Mononuclear cell (primary cell): ENCODE measurements at regions not wholly inside any gene's neighbourhood (a gene's known extent, or its start where the extent isn't known, plus 50 kb on each side); places are given as distances from the start of the nearest gene placed in this dataset.
"Not testable (repeated sequence)": the region's sequence is repeated elsewhere in the genome, so short reads cannot be mapped to it uniquely, and the experiment has no call there.

Experiments used
- H3K27me3 ChIP-seq: 2 replicates; pipeline ENCODE4 v1.6.0; 2011; ENCODE audit warnings: low read length, control low read depth; ENCODE audit not compliant: insufficient read depth
- H3K4me1 ChIP-seq: 2 replicates; pipeline ENCODE4 v1.5.1; 2011; ENCODE audit warnings: mild to moderate bottlenecking, low read length, control low read depth; ENCODE audit not compliant: insufficient read depth
- H3K4me3 ChIP-seq: 2 replicates; pipeline ENCODE4 v1.5.1; 2011; ENCODE audit warnings: mild to moderate bottlenecking, low read length, moderate library complexity
- H3K9me3 ChIP-seq: 2 replicates; pipeline ENCODE4 v1.5.1; 2011; ENCODE audit warnings: low read depth, mild to moderate bottlenecking, control low read depth, low read length

GRCh38 chr12:41699658-41700057, 445.0 kb downstream of the GXYLT1 start:
- H3K27me3 ChIP-seq = no peaks in the 10 kb centered on the region
- no peak overlapping the region for H3K4me3 ChIP-seq
- H3K4me1 ChIP-seq = no peaks in the 10 kb centered on the region
- peaks cover 6% of the 10 kb centered on the region for H3K9me3 ChIP-seq

DNA sequence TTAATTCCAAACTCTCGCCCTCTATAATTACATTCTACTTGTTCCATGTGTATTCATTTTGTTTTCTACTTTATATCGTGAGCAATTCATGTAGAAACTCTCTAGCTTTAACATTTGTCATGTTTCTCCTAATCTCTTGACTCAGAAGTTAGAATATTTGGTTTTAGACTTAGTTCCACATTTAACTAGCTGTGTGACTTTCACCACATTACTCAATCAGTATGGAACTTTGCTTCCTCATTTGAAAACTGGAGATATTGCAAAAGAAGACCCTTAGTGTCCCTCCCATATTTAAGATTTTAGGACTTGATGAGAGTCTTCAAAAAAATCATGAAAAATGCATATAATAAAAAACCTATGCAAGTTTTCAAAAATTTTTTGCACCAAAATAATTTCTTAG, 447.5 kb downstream of the GXYLT1 start:
- Histone ChIP-seq H3K9me3 (peaks cover 6% of the 10 kb centered on the region), H3K4me3 (no peak overlapping the region), H3K4me1 (no peaks in the 10 kb centered on the region), H3K27me3 (no peaks in the 10 kb centered on the region)

DNA sequence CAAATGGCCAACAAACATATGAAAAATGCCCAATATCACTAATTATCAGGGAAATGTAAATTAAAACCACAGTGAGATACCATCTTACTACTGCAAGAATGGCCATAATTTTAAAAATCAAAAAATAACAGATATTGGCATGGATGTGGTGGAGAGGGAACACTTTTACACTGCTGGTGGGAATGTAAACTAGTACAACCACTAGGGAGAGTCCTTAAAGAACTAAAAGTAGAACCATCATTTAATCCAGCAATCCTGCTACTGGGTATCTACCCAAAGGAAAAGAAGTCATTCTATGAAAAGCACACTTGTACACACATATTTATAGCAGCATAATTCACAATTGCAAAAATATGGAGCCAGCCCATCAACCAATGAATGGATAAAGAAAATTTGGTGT, 459.7 kb downstream of the GXYLT1 start:
- Histone ChIP-seq H3K27me3 (no peaks in the 10 kb centered on the region), H3K4me1 (no peaks in the 10 kb centered on the region), H3K9me3 (no peaks in the 10 kb centered on the region), H3K4me3 (no peak overlapping the region)

DNA sequence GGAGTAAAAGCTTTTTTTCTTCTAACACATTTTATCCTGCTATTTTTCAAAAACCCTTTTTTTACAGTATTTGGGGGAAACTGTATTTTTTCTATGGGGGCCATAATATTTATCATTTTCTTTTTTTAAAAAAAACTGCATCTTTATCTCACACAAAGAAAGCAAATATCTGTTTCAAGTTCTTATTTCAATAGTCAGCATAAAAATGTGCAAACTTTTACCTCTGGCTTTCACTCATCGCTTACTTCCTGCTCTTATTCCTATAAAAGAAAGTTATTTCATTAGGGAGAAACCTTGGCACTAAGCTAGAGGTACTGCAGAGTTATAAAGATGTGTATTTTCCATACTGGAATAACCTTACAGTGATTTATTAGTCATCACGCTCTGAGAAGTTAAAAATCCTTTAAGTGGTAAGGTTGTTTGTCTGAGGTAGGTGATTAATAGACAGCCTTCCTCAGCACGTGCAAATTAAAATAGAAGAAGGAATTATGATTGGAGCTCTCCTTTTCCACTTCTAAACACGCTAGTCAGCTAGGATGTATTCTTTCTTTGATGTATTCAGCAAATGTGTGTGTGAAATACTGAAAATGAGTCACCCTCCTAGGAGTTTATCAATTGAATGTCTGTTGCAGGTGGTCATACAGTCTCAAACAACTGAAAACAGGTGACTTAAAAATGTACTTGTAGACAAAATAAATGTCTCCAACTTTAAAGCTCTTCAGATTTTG, 461.0 kb downstream of the GXYLT1 start:
- Histone ChIP-seq H3K27me3 (no peaks in the 10 kb centered on the region), H3K4me1 (no peaks in the 10 kb centered on the region), H3K4me3 (no peak overlapping the region), H3K9me3 (no peaks in the 10 kb centered on the region)

GRCh38 chr12:41683023-41683422, 461.7 kb downstream of the GXYLT1 start:
- Histone ChIP-seq H3K4me3 (no peak overlapping the region), H3K9me3 (no peaks in the 10 kb centered on the region), H3K27me3 (no peaks in the 10 kb centered on the region), H3K4me1 (no peaks in the 10 kb centered on the region)

DNA sequence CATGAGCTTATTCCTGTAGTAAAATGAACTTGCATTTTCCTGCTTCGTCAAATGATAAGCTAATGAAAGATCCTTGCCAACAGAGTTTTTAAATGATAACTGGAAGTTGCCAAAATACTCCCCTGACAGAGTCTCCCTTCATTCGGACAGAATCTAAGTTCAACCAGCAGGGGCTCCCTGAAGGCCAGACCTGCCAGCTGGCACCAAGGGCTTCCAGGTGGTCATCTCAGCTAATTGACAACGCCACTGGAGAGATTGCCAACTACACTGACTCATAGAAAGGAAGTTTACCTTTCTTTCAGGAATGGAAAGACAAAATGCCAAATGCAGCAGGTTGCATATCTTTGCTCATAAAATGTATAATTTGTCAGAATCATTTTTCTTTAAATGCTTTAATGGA, 462.8 kb downstream of the GXYLT1 start:
- Histone ChIP-seq H3K27me3 (no peaks in the 10 kb centered on the region), H3K9me3 (no peaks in the 10 kb centered on the region), H3K4me3 (no peak overlapping the region), H3K4me1 (no peaks in the 10 kb centered on the region)

DNA sequence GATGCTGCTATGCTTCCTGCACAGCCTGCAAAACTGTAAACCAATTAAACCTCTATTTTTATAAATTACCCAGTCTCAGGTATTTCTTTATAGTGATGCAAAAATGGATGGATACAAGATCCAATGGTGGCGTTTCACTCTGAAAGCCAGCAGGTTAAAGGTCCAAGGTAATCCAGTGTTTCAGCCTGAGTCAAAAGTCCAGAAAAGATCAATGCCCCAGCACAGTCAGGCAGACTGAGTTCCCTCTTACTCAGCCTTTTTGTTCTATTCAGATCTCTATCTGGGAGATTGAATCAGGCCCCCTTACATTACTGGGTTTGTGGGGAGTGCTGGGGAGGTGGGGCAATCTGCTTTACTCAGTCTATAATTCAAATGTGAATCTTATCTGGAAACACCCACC, 464.5 kb downstream of the GXYLT1 start:
- Histone ChIP-seq H3K4me3 (no peak overlapping the region), H3K9me3 (no peaks in the 10 kb centered on the region), H3K27me3 (no peaks in the 10 kb centered on the region), H3K4me1 (no peaks in the 10 kb centered on the region)

- H3K27me3 ChIP-seq = no peaks in the 10 kb centered on the region
- no peaks in the 10 kb centered on the region for H3K9me3 ChIP-seq
- H3K4me3 ChIP-seq = no peak overlapping the region
- H3K4me1 ChIP-seq = no peaks in the 10 kb centered on the region
Measured at GRCh38 chr12:41663598-41664265, 475.6 kb downstream of the PDZRN4 start.

- Histone ChIP-seq H3K27me3 (no peaks in the 10 kb centered on the region), H3K4me1 (no peaks in the 10 kb centered on the region), H3K9me3 (no peaks in the 10 kb centered on the region), H3K4me3 (no peak overlapping the region)
Measured at GRCh38 chr12:41661141-41661765, 473.1 kb downstream of the PDZRN4 start.

DNA sequence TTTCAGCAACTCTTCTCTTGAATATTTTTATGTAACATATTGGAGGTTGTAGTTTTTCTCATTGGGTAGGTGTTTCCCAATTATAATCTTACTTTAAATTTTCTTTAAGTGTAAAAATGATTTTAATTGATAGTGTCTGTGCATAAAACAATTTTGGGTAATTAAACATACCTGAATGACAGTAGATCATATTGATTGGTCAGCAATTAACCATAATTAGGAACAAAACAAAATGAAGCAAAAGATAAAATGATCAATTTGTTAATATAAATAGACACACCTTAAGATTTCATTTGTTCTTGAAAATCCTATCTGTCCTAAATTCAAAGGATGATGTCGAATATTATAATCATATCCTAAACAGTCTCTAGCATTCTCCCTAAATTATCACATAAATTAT, 468.3 kb downstream of the PDZRN4 start:
- Histone ChIP-seq H3K27me3 (no peaks in the 10 kb centered on the region), H3K4me3 (no peak overlapping the region), H3K9me3 (no peaks in the 10 kb centered on the region), H3K4me1 (peaks cover 8% of the 10 kb centered on the region)

DNA sequence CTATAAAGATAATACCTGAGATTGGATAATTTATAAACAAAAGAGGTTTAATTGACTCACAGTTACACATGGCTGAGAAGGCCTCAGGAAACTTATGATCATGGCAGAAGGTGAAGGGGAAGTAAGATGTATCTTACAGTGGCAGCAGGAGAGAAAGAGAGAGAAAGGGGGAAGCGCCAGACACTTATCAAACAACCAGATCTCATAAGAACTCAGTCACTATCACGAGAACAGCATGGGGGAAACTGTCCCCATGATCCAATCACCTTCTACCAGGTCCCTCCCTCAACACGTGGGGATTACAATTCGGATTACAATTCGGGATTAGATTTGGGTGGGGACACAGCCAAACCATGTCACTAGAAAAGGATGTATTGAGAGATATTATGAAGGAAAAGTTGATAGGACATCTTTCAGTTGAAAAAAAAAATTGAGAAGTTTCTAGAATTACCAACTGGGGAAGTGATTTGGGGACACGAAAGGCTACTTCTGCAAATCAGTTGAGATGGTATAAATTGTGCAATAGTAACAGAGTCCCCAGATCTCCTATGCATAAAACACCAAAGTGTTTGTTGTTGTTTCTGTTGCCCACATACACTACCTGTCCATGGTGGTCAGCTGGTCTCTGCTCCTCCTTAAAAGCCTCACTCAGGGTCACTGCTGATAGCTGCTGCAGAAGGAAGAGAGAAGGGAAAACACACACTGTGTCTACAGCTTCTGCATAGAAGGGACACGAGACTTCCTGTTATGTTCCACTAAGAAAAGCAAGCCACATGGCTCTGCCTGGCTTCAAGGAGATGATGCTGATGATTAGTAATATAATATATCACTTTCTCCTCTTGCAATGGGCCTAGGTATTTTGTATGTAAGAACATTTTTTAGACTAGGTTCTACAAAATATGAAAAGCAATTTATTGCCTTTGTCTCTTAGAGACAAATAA, 465.5 kb downstream of the PDZRN4 start:
- H3K4me3 ChIP-seq = no peak overlapping the region
- H3K27me3 ChIP-seq = no peaks in the 10 kb centered on the region

DNA sequence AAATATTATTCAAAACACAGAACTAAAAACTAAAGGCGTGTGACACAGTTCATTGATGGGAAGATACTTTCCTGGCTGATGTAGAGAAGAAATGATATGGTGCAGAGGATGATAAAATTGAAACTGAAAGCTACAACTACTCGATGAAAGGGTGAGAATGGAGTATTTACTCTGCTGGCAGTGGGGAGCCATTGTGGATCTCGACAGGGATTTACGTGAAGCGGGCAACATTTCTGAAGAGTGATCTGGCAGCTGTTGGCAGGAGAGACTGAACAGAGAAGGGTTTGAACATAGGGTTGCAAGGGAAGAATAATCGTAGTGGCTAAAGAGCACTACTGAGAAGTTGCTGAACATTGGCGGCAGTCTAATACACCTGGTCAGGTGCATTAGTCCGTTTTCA, 464.9 kb downstream of the PDZRN4 start:
- Histone ChIP-seq H3K4me1 (peaks cover 8% of the 10 kb centered on the region), H3K4me3 (no peak overlapping the region), H3K27me3 (no peaks in the 10 kb centered on the region), H3K9me3 (no peaks in the 10 kb centered on the region)

More for the DNA sequence above, 465.5 kb downstream of the PDZRN4 start:
- peaks cover 8% of the 10 kb centered on the region for H3K4me1 ChIP-seq
- no peaks in the 10 kb centered on the region for H3K9me3 ChIP-seq

DNA sequence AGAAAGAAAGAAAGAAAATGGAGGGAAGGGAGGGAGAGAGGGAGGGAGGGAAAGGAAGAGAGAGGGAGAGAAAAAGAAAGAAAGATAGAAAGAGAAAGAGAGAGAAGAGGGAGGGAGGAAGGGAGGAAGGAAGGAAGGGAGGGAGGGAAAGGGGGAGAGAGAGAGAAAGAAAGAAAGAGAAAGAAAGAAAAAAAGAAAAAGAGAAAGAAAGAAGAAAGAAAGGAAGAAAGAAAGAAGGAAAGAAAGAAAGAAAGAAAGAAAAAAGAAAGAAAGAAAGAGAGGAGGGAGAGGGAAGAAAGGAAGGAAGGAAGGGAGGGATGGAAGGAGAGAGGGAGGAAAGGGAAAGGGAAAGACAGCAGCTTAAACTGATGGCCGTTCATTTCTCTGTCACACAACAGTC, 457.5 kb downstream of the PDZRN4 start:
- Histone ChIP-seq H3K9me3 (no peaks in the 10 kb centered on the region), H3K27me3 (no peaks in the 10 kb centered on the region), H3K4me3 (no peak overlapping the region), H3K4me1 (no peaks in the 10 kb centered on the region)

- not testable (repeated sequence) for H3K9me3 ChIP-seq, H3K27me3 ChIP-seq, H3K4me3 ChIP-seq, H3K4me1 ChIP-seq
Measured at GRCh38 chr12:41642808-41643207, 454.7 kb downstream of the PDZRN4 start.

- Histone ChIP-seq H3K9me3 (no peaks in the 10 kb centered on the region), H3K4me1 (no peaks in the 10 kb centered on the region), H3K4me3 (no peak overlapping the region), H3K27me3 (no peaks in the 10 kb centered on the region)
Measured at GRCh38 chr12:41636653-41637052, 448.5 kb downstream of the PDZRN4 start.
